Adrenal gland (tissue), 5 donors: ENCODE measurements at regions not wholly inside any gene's neighbourhood (a gene's known extent, or its start where the extent isn't known, plus 50 kb on each side); places are given as distances from the start of the nearest gene placed in this dataset.

Experiments used
- POLR2A ChIP-seq, 2 donors: fragments of 450-650 bp; IDR thresholded peaks; one replicate each; pipeline ENCODE4 v1.6.1; 2017; ENCODE audit warnings: antibody characterized with exemption in 2 of 2, mild to moderate bottlenecking in 2 of 2, moderate library complexity in 1 of 2
- TF ChIP-seq, protein P1 (sequence below), 6 experiments: fragments of 450-650 bp in 4 of 6; fragments of 200-600 bp in 2 of 6; sonication (generic) in 1 of 6; IDR thresholded peaks; 1 replicate in 5 of 6; 2 replicates in 1 of 6; pipeline versions ENCODE4 v1.5.1 to v1.8.0; 2016 to 2021; ENCODE audit warnings: antibody characterized with exemption in 6 of 6, mild to moderate bottlenecking in 2 of 6, moderate library complexity in 1 of 6
- donor health status: DM: no; HTN: no; CAD: no.

- TF ChIP-seq, protein P1, sequence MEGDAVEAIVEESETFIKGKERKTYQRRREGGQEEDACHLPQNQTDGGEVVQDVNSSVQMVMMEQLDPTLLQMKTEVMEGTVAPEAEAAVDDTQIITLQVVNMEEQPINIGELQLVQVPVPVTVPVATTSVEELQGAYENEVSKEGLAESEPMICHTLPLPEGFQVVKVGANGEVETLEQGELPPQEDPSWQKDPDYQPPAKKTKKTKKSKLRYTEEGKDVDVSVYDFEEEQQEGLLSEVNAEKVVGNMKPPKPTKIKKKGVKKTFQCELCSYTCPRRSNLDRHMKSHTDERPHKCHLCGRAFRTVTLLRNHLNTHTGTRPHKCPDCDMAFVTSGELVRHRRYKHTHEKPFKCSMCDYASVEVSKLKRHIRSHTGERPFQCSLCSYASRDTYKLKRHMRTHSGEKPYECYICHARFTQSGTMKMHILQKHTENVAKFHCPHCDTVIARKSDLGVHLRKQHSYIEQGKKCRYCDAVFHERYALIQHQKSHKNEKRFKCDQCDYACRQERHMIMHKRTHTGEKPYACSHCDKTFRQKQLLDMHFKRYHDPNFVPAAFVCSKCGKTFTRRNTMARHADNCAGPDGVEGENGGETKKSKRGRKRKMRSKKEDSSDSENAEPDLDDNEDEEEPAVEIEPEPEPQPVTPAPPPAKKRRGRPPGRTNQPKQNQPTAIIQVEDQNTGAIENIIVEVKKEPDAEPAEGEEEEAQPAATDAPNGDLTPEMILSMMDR (IDR thresholded peaks at IDR 0.05) = no peak
- TF ChIP-seq POLR2A (IDR thresholded peaks at IDR 0.05) = no peak
Measured at GRCh38 chr2:36035137-36035536, 320.4 kb upstream of the CRIM1 start.
